BJ (cell line): ENCODE measurements at regions not wholly inside any gene's neighbourhood (a gene's known extent, or its start where the extent isn't known, plus 50 kb on each side); places are given as distances from the start of the nearest gene placed in this dataset.

Source experiments
- CTCF ChIA-PET: fragments of 350-600 bp; formaldehyde crosslinking; extraction: SDS; loops from one replicate; lab custom pipeline; 2021; ENCODE audit warnings: antibody characterized with exemption, inconsistent platforms; lab: Yijun Ruan, JAX
- POLR2A ChIA-PET: fragments of 300-600 bp; sonication (Branson Sonifier 250); formaldehyde crosslinking; extraction: SDS; loops from one replicate; lab custom pipeline; 2021; ENCODE audit warnings: antibody characterized with exemption; lab: Charles Lee
- DNase-seq: peaks from one replicate; pipeline ENCODE4 v3.0.0-alpha.2; 2011; ENCODE audit warnings: low read depth
- H3K27me3 ChIP-seq: 2 replicates; pipeline ENCODE4 v1.6.0; 2011; ENCODE audit warnings: low read length; ENCODE audit not compliant: control insufficient read depth, insufficient read depth
- H3K36me3 ChIP-seq: 2 replicates; pipeline ENCODE4 v1.5.1; 2011; ENCODE audit warnings: low read length; ENCODE audit not compliant: control insufficient read depth, insufficient read depth
- H3K4me3 ChIP-seq: 2 replicates; pipeline ENCODE4 v1.5.1; 2011; ENCODE audit warnings: low read depth, mild to moderate bottlenecking, control low read depth, low read length
- TF ChIP-seq, protein P1 (sequence below): IDR thresholded peaks from 2 replicates; pipeline ENCODE4 v1.5.1; 2011; ENCODE audit warnings: low read depth, mild to moderate bottlenecking, control low read depth, inconsistent platforms, low read length, moderate library complexity; ENCODE audit not compliant: insufficient read depth

DNA sequence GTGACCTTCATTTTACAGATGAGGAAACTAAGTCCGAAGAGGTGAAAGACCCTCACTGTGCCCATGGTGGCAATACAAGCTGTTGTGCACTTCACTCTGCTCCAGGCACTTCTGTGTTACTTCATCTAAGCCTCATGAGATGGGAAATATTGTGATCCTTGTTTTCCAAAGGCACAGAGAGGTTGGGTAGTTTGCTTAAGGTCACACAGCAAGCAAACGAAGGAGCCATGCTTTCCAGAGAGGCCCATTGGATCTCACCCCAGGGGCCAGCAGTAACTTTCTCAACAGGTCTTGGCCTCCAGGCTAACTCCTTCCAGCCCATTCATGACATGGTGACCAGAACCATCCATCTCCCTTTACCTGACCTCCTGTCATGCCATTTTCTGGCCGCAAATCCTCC is 332.8 kb downstream of the MN1 start:
- Histone ChIP-seq H3K36me3 (no peaks in the 10 kb centered on the region), H3K27me3 (no peaks in the 10 kb centered on the region), H3K4me3 (no peak overlapping the region)
- no peak for DNase-seq
- POLR2A ChIA-PET: no interaction called here
- CTCF ChIA-PET: no interaction called here
- TF ChIP-seq, protein P1, sequence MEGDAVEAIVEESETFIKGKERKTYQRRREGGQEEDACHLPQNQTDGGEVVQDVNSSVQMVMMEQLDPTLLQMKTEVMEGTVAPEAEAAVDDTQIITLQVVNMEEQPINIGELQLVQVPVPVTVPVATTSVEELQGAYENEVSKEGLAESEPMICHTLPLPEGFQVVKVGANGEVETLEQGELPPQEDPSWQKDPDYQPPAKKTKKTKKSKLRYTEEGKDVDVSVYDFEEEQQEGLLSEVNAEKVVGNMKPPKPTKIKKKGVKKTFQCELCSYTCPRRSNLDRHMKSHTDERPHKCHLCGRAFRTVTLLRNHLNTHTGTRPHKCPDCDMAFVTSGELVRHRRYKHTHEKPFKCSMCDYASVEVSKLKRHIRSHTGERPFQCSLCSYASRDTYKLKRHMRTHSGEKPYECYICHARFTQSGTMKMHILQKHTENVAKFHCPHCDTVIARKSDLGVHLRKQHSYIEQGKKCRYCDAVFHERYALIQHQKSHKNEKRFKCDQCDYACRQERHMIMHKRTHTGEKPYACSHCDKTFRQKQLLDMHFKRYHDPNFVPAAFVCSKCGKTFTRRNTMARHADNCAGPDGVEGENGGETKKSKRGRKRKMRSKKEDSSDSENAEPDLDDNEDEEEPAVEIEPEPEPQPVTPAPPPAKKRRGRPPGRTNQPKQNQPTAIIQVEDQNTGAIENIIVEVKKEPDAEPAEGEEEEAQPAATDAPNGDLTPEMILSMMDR: no peak

DNA sequence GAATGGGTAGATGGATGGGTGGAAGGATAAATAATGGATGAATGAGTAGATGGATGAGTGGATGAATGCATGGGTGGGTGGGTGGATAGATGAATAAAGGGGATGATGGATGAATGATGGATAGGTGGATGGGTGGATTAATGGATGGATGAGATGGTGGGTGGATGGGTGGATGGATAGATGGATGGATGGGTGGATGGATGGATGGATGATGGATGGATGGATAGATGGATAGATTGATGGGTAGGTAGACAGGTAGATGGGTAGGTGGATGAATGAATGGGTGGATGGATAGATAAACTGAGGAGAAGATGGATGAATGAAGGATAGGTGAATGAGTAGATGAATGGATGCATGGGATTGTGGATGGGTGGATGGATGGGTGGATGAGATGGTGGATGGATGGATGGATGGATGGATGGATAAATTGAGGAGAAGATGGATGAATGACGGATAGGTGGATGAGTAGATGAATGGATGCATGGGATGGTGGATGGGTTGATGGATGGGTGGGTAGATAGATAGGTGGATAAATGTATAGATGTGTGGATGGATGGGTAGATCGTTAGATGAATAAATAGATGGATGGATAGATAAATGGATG is 331.3 kb downstream of the MN1 start:
- no peaks in the 10 kb centered on the region for H3K36me3 ChIP-seq
- no peak overlapping the region for H3K4me3 ChIP-seq
- TF ChIP-seq, protein P1: no peak
- CTCF ChIA-PET: no interaction called here
- DNase-seq: no peak
- POLR2A ChIA-PET: no interaction called here
- no peaks in the 10 kb centered on the region for H3K27me3 ChIP-seq

DNA sequence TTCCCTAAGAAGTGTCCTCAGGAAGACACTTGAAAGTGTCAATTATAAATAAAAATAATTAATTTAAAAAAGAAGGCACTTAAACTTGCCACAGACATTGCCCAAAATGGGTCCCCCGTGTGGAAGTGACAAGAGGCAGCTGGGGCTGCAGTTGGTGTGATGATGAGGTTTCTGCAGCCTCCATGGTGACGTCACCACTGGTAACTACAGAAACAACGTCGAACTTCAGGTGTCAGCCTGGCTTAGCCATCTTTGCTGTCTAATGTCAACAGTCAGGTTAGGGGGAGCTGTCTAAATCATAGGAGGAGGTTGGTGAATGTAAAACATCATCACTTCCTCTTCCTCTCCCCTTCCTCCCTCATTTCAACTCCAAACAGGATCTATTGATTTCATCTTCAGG is 328.6 kb downstream of the MN1 start:
- no peaks in the 10 kb centered on the region for H3K36me3 ChIP-seq
- CTCF ChIA-PET: interaction anchor here (1.3 kb wide), 1 partner anchor 10 kb away, joined by 3 read pairs; no protein-coding TSS in a partner anchor
- POLR2A ChIA-PET: no interaction called here
- TF ChIP-seq, protein P1: no peak
- no peak for DNase-seq
- H3K4me3 ChIP-seq: no peak overlapping the region
- no peaks in the 10 kb centered on the region for H3K27me3 ChIP-seq

DNA sequence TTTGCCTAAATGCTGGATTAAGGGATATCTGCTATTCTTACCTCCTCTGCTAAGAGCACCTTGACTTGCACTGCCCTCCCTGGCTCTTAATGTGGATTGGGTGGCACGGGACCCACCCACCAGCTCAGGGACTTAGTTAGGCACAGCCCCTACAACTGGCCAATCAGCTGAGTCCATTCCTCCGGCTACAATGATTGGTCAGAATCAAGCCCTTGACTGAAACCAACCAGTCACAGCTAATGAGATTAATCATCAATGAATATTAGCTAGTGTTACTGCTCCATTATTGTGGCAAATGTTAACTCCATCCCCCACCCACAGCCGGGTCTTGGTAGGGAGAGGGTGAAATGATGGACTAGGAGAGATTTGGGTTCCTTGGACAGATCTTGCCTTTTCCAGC is 328.0 kb downstream of the MN1 start:
- ChIA-PET CTCF (interaction anchor here (1.0 to 1.3 kb wide), 2 partner anchors 11 to 12 kb away, joined by 3 read pairs; no protein-coding TSS in a partner anchor), POLR2A (interaction anchor here (0.6 to 1.0 kb wide), 2 partner anchors 12 to 21 kb away, joined by 4 to 5 read pairs; no protein-coding TSS in a partner anchor)
- TF ChIP-seq, protein P1: no peak
- Histone ChIP-seq H3K36me3 (no peaks in the 10 kb centered on the region), H3K27me3 (no peaks in the 10 kb centered on the region), H3K4me3 (no peak overlapping the region)
- DNase-seq: no peak

DNA sequence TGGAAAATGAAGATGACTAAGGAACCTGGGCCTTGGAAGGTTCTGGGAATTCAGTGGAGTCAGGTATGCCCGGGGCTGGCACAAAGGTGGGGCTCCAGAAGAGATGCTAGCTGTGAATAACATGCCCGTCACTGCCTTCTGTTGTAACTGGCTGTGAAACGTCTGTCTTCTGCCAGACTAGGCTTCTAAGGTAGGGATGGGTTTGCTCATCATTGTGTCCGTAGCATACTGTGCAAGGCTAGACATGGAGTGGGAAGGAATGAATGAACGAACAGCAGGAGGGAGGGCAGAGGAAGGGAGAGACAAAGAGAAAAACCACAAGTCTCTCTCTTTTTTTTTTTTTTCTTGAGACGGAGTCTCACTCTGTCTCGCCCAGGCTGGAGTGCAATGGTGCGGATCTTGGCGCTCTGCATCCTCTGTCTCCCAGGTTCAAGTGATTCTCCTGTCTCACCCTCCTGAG is 327.4 kb downstream of the MN1 start:
- Histone ChIP-seq H3K27me3 (no peaks in the 10 kb centered on the region), H3K36me3 (no peaks in the 10 kb centered on the region), H3K4me3 (no peak overlapping the region)
- DNase-seq: no peak
- POLR2A ChIA-PET: interaction anchor here (1.0 kb wide), 1 partner anchor 13 kb away, joined by 5 read pairs; no protein-coding TSS in a partner anchor
- CTCF ChIA-PET: interaction anchor here (1.0 kb wide), 1 partner anchor 13 kb away, joined by 3 read pairs; no protein-coding TSS in a partner anchor
- TF ChIP-seq, protein P1: no peak
